Epithelial cell of prostate (primary cell): ENCODE measurements at regions not wholly inside any gene's neighbourhood (a gene's known extent, or its start where the extent isn't known, plus 50 kb on each side); places are given as distances from the start of the nearest gene placed in this dataset.

ENCODE experiments used
- DNase-seq: peaks from one replicate; pipeline ENCODE4 v3.0.0-alpha.2; 2011; ENCODE audit warnings: low read depth, low spot score
- H3K27ac ChIP-seq: fragments of 450-650 bp; 2 replicates; pipeline ENCODE4 v1.5.1; 2017; ENCODE audit warnings: mild to moderate bottlenecking

- no peak overlapping the region for H3K27ac ChIP-seq
- no peak for DNase-seq
Observed at GRCh38 chr1:90106311-90106710, 111.4 kb downstream of the ZNF326 start.

- DNase-seq = no peak
- H3K27ac ChIP-seq = no peak overlapping the region
Observed at GRCh38 chr1:90104941-90105538, 110.1 kb downstream of the ZNF326 start.

- no peak overlapping the region for H3K27ac ChIP-seq
- no peak for DNase-seq
Observed at GRCh38 chr1:90100566-90100965, 105.7 kb downstream of the ZNF326 start.

GRCh38 chr1:90092441-90092840 is 97.5 kb downstream of the ZNF326 start:
- no peak for DNase-seq
- H3K27ac ChIP-seq = no peak overlapping the region
